CD4-positive, alpha-beta memory T cell (primary cell): ENCODE measurements at regions not wholly inside any gene's neighbourhood (a gene's known extent, or its start where the extent isn't known, plus 50 kb on each side); places are given as distances from the start of the nearest gene placed in this dataset.

Experiments used
- CTCF ChIA-PET: fragments of 350-600 bp; sonication (Branson Sonifier 250); formaldehyde crosslinking; loops from one replicate; lab custom pipeline; 2021; ENCODE audit warnings: inconsistent platforms; ENCODE audit not compliant: partially characterized antibody; lab: Charles Lee
- POLR2A ChIA-PET: fragments of 350-600 bp; sonication (Branson Sonifier 250); formaldehyde crosslinking; loops from one replicate; lab custom pipeline; 2021; ENCODE audit not compliant: partially characterized antibody; lab: Charles Lee
- DNase-seq, 5 donors: peaks; one replicate each; pipeline versions ENCODE4 v3.0.0 to v3.0.0-alpha.2; 2020 to 2022; ENCODE audit warnings: mixed read lengths in 1 of 5
- H3K27ac ChIP-seq: one replicate; pipeline ENCODE4 v1.7.0; 2013; ENCODE audit warnings: low read depth, low read length
- H3K27me3 ChIP-seq: 2 replicates; pipeline ENCODE4 v1.7.0; 2013; ENCODE audit warnings: mild to moderate bottlenecking, low read length, moderate library complexity; ENCODE audit not compliant: insufficient read depth
- H3K36me3 ChIP-seq: 2 replicates; pipeline ENCODE4 v1.7.0; 2013; ENCODE audit warnings: mild to moderate bottlenecking, low read length, moderate library complexity; ENCODE audit not compliant: insufficient read depth
- H3K4me1 ChIP-seq: 2 replicates; pipeline ENCODE4 v1.7.0; 2013; ENCODE audit warnings: mild to moderate bottlenecking, low read length, moderate library complexity; ENCODE audit not compliant: insufficient read depth
- H3K4me3 ChIP-seq, 2 donors: one replicate each; pipeline ENCODE4 v1.7.0; 2013; ENCODE audit warnings: low read length in 2 of 2, mild to moderate bottlenecking in 1 of 2
- H3K9me3 ChIP-seq, 2 donors: one replicate each; pipeline ENCODE4 v1.7.0; 2013; ENCODE audit warnings: low read length in 2 of 2, control low read depth in 1 of 2; ENCODE audit not compliant: control insufficient read depth in 1 of 2
- H3K27ac Mint-ChIP-seq, 7 donors: one replicate each; pipeline ENCODE4 v1.8.0; 2020 to 2021; ENCODE audit warnings: mixed read lengths in 7 of 7, mild to moderate bottlenecking in 6 of 7, inconsistent platforms in 3 of 7, moderate library complexity in 3 of 7
- H3K27me3 Mint-ChIP-seq, 2 donors: one replicate each; pipeline ENCODE4 v1.8.0; 2020 to 2021; ENCODE audit warnings: mixed read lengths in 2 of 2
- H3K36me3 Mint-ChIP-seq, 2 donors: one replicate each; pipeline ENCODE4 v1.8.0; 2020 to 2021; ENCODE audit warnings: mixed read lengths in 2 of 2, inconsistent platforms in 1 of 2, mild to moderate bottlenecking in 1 of 2
- H3K4me1 Mint-ChIP-seq, 4 donors: one replicate each; pipeline ENCODE4 v1.8.0; 2020 to 2021; ENCODE audit warnings: mixed read lengths in 4 of 4, mild to moderate bottlenecking in 1 of 4
- H3K4me3 Mint-ChIP-seq, 8 donors: one replicate each; pipeline ENCODE4 v1.8.0; 2020 to 2021; ENCODE audit warnings: mixed read lengths in 8 of 8, mild to moderate bottlenecking in 7 of 8, moderate library complexity in 6 of 8, inconsistent platforms in 3 of 8
- H3K9me3 Mint-ChIP-seq, 8 donors: one replicate each; pipeline ENCODE4 v1.8.0; 2020 to 2021; ENCODE audit warnings: mixed read lengths in 8 of 8, mild to moderate bottlenecking in 5 of 8, inconsistent platforms in 3 of 8, moderate library complexity in 1 of 8
- intact Hi-C: fragments of 100-400 bp; cut with micrococcal nuclease; formaldehyde crosslinking; loops from one replicate; pipeline ENCODE4 v1.15.1; 2023

DNA sequence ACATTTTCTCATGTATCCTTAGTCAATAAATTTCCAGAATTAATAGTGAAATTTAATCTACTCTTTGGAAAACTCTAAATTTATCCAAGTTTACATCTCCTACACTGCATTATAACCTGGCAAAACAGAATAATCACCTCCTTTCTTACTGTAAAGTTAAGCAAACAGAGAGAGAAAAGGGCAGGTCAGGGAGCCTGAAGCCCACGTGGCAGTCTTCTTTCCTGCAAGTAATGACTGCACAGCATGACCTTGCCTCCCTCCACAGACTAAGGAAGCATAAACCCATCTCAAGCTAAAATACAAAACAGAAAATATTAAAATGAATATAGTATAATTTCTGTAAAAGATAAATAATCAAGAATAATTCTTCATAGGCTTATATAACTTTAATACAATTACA lies 1153.0 kb downstream of the C4orf33 start:
- Histone ChIP-seq H3K27ac (no peak overlapping the region), H3K27me3 (no peaks in the 10 kb centered on the region), H3K4me3 (no peak overlapping the region), H3K4me1 (no peaks in the 10 kb centered on the region), H3K36me3 (no peaks in the 10 kb centered on the region), H3K9me3 (no peaks in the 10 kb centered on the region)
- peaks cover 0 to 6% (median 0%) of the 10 kb centered on the region in 8 donors for H3K9me3 Mint-ChIP-seq
- no peaks in the 10 kb centered on the region for H3K36me3 Mint-ChIP-seq
- no peaks in the 10 kb centered on the region for H3K4me1 Mint-ChIP-seq
- no peak overlapping the region for H3K4me3 Mint-ChIP-seq
- CTCF ChIA-PET, result no interaction called here
- no peak for DNase-seq
- intact Hi-C loops, result no loop called here
- H3K27ac Mint-ChIP-seq, result no peak overlapping the region
- no peaks in the 10 kb centered on the region for H3K27me3 Mint-ChIP-seq
- POLR2A ChIA-PET, result no interaction called here

- POLR2A ChIA-PET, result no interaction called here
- Mint-ChIP-seq H3K27ac (no peak overlapping the region), H3K9me3 (peaks cover 0 to 6% (median 0%) of the 10 kb centered on the region in 8 donors), H3K27me3 (no peaks in the 10 kb centered on the region), H3K36me3 (no peaks in the 10 kb centered on the region), H3K4me3 (no peak overlapping the region), H3K4me1 (no peaks in the 10 kb centered on the region)
- H3K27ac ChIP-seq, result no peak overlapping the region
- no peaks in the 10 kb centered on the region for H3K27me3 ChIP-seq
- H3K9me3 ChIP-seq, result no peaks in the 10 kb centered on the region
- H3K36me3 ChIP-seq, result no peaks in the 10 kb centered on the region
- no peaks in the 10 kb centered on the region for H3K4me1 ChIP-seq
- H3K4me3 ChIP-seq, result no peak overlapping the region
- DNase-seq, result no peak
- CTCF ChIA-PET, result no interaction called here
- intact Hi-C loops, result no loop called here
These were observed 1161.3 kb downstream of the C4orf33 start for GRCh38 chr4:130257271-130257670.

DNA sequence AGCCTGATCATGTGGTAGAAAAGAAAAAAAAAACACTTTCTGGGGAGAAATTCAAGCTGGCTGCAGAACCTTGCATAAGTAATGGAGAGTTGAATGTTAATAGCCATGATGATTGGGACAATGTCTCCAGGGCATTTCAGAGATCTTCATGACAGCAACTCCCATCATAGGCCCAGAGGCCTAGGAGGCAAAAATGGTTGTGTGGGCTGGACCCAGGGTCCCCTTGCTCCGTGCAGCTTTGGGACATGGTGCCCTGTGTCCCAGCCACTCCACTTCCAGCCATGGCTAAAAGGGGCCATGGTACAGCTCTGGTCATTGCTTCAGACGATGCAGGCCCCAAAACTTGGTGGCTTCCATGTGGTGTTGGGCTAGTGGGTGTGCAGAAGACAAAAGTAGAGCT lies 1170.9 kb downstream of the C4orf33 start:
- Histone ChIP-seq H3K4me3 (no peak overlapping the region), H3K27me3 (no peaks in the 10 kb centered on the region), H3K36me3 (no peaks in the 10 kb centered on the region), H3K9me3 (no peaks in the 10 kb centered on the region), H3K27ac (no peak overlapping the region), H3K4me1 (no peaks in the 10 kb centered on the region)
- CTCF ChIA-PET, result no interaction called here
- Mint-ChIP-seq H3K27ac (no peak overlapping the region), H3K27me3 (no peaks in the 10 kb centered on the region), H3K4me1 (no peaks in the 10 kb centered on the region), H3K36me3 (no peaks in the 10 kb centered on the region), H3K4me3 (no peak overlapping the region), H3K9me3 (peaks cover 3 to 24% (median 10%) of the 10 kb centered on the region in 8 donors)
- POLR2A ChIA-PET, result no interaction called here
- no peak for DNase-seq
- intact Hi-C loops, result no loop called here

GRCh38 chr4:130288576-130288975 lies 1192.6 kb downstream of the C4orf33 start:
- intact Hi-C loops, result no loop called here
- peaks cover 0 to 13% (median 4%) of the 10 kb centered on the region in 8 donors for H3K9me3 Mint-ChIP-seq
- ChIA-PET POLR2A (no interaction called here), CTCF (no interaction called here)
- Histone ChIP-seq H3K27ac (no peak overlapping the region), H3K27me3 (no peaks in the 10 kb centered on the region), H3K4me3 (no peak overlapping the region), H3K9me3 (no peaks in the 10 kb centered on the region), H3K4me1 (no peaks in the 10 kb centered on the region), H3K36me3 (no peaks in the 10 kb centered on the region)
- H3K36me3 Mint-ChIP-seq, result no peaks in the 10 kb centered on the region
- H3K27ac Mint-ChIP-seq, result no peak overlapping the region
- H3K27me3 Mint-ChIP-seq, result no peaks in the 10 kb centered on the region
- no peak for DNase-seq
- H3K4me1 Mint-ChIP-seq, result no peaks in the 10 kb centered on the region
- H3K4me3 Mint-ChIP-seq, result no peak overlapping the region

- Histone ChIP-seq H3K27me3 (no peaks in the 10 kb centered on the region), H3K4me1 (no peaks in the 10 kb centered on the region), H3K27ac (no peak overlapping the region), H3K36me3 (no peaks in the 10 kb centered on the region), H3K4me3 (no peak overlapping the region), H3K9me3 (no peaks in the 10 kb centered on the region)
- H3K4me1 Mint-ChIP-seq, result no peaks in the 10 kb centered on the region
- H3K27me3 Mint-ChIP-seq, result no peaks in the 10 kb centered on the region
- H3K27ac Mint-ChIP-seq, result no peak overlapping the region
- no peaks in the 10 kb centered on the region for H3K36me3 Mint-ChIP-seq
- ChIA-PET POLR2A (no interaction called here), CTCF (no interaction called here)
- intact Hi-C loops, result no loop called here
- no peak for DNase-seq
- peaks cover 0 to 8% (median 1%) of the 10 kb centered on the region in 8 donors for H3K9me3 Mint-ChIP-seq
- H3K4me3 Mint-ChIP-seq, result no peak overlapping the region
These were observed 1197.7 kb downstream of the C4orf33 start for GRCh38 chr4:130293692-130294091.

DNA sequence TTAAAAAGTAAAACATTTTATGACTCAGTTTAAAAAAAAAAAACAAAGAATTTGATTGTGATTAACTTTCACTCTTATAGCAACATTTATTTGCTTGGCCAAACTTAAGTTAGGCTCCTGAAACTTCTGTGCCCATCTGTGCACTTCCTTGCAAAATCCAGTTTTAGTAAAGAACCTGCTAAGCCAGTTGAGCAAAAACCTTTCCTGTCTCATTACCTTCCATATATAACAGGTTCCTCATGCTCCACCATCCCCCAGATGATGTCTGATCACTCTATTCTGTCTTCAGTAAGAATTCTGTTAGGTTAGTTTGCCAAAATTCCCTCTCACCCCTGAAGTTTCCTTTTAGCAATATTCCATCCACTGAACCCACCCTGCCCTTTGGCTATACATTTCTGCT lies 1200.5 kb downstream of the C4orf33 start:
- CTCF ChIA-PET, result no interaction called here
- no peak for DNase-seq
- Mint-ChIP-seq H3K27ac (peak overlapping the region in 1 of 7 donors; percentile 29), H3K9me3 (peaks cover 0 to 11% (median 5%) of the 10 kb centered on the region in 8 donors), H3K4me1 (no peaks in the 10 kb centered on the region), H3K36me3 (no peaks in the 10 kb centered on the region), H3K4me3 (no peak overlapping the region), H3K27me3 (no peaks in the 10 kb centered on the region)
- POLR2A ChIA-PET, result no interaction called here
- intact Hi-C loops, result no loop called here
- Histone ChIP-seq H3K27me3 (no peaks in the 10 kb centered on the region), H3K4me1 (no peaks in the 10 kb centered on the region), H3K9me3 (no peaks in the 10 kb centered on the region), H3K27ac (no peak overlapping the region), H3K36me3 (no peaks in the 10 kb centered on the region), H3K4me3 (no peak overlapping the region)

DNA sequence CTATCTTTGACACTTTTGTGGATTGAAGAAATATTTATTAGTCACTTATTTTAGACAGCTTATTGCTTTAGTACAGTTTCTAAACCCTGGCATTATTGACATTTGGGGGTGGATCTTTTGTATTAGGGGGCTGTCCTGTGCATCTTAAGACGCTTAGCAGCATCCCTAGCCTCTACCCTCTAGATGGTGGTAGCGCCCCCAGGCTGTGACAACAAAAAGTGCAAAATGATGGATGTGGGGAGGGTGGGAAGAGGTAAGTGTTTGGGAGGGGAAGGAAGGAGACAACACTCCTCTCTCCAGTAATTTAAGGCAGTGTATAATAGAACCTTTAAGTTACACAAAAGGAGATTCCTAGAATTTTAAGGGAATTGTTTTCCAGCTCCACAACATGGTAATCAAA lies 1210.6 kb downstream of the C4orf33 start:
- intact Hi-C loops, result no loop called here
- Mint-ChIP-seq H3K9me3 (peaks cover 0 to 11% (median 2%) of the 10 kb centered on the region in 8 donors), H3K27ac (no peak overlapping the region), H3K4me3 (no peak overlapping the region), H3K36me3 (no peaks in the 10 kb centered on the region), H3K4me1 (no peaks in the 10 kb centered on the region), H3K27me3 (no peaks in the 10 kb centered on the region)
- CTCF ChIA-PET, result no interaction called here
- Histone ChIP-seq H3K4me3 (no peak overlapping the region), H3K36me3 (no peaks in the 10 kb centered on the region), H3K27ac (no peak overlapping the region), H3K4me1 (no peaks in the 10 kb centered on the region), H3K9me3 (no peaks in the 10 kb centered on the region), H3K27me3 (no peaks in the 10 kb centered on the region)
- no peak for DNase-seq
- POLR2A ChIA-PET, result no interaction called here

DNA sequence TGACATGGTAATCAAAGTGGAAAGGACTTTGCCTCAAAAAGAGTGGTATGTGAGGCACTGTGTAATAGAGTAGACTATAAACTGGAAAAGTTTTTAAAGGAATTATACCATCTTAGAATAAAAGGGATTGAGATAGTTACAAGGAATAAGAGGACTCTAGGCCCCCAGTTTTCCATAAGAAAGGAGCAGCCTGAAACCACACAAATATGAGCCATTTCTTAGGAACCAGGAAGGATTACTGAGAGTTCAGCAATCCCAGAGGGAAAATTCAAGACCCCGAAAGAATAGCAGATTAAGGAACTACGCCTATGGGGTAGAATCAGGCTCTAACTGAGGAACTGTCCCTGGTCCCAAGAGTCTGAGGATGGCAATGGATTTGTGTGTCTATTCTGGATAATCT lies 1213.3 kb downstream of the C4orf33 start:
- H3K27me3 ChIP-seq, result no peaks in the 10 kb centered on the region
- ChIA-PET POLR2A (no interaction called here), CTCF (no interaction called here)
- Mint-ChIP-seq H3K36me3 (no peaks in the 10 kb centered on the region), H3K27me3 (no peaks in the 10 kb centered on the region), H3K9me3 (peaks cover 0 to 4% (median 0%) of the 10 kb centered on the region in 8 donors), H3K27ac (no peak overlapping the region), H3K4me1 (no peaks in the 10 kb centered on the region), H3K4me3 (no peak overlapping the region)
- no peak overlapping the region for H3K27ac ChIP-seq
- H3K4me1 ChIP-seq, result no peaks in the 10 kb centered on the region
- no peaks in the 10 kb centered on the region for H3K36me3 ChIP-seq
- no peak overlapping the region for H3K4me3 ChIP-seq
- DNase-seq, result no peak
- intact Hi-C loops, result no loop called here
- no peaks in the 10 kb centered on the region for H3K9me3 ChIP-seq
